H1 (cell line): ENCODE measurements at regions not wholly inside any gene's neighbourhood (a gene's known extent, or its start where the extent isn't known, plus 50 kb on each side); places are given as distances from the start of the nearest gene placed in this dataset.

Experiments used
- CHD2 ChIP-seq: IDR thresholded peaks from 2 replicates; pipeline ENCODE4 v1.6.1; 2012; ENCODE audit warnings: low read length, improper control_type of control experiment
- EP300 ChIP-seq, 2 experiments: IDR thresholded peaks; 1 replicate in 1 of 2; 2 replicates in 1 of 2; pipeline ENCODE4 v1.6.1; 2011 to 2012; ENCODE audit warnings: low read depth in 2 of 2, low read length in 2 of 2, mild to moderate bottlenecking in 2 of 2, borderline replicate concordance in 1 of 2, inconsistent platforms in 1 of 2, moderate library complexity in 1 of 2
- HDAC2 ChIP-seq, 2 experiments: fragments of 300-600 bp in 1 of 2; sonication (generic) in 1 of 2; IDR thresholded peaks; 2 replicates each; pipeline ENCODE4 v1.6.1; 2011 to 2012; ENCODE audit warnings: low read depth in 2 of 2, low read length in 2 of 2, mild to moderate bottlenecking in 2 of 2, moderate library complexity in 2 of 2, borderline replicate concordance in 1 of 2, inconsistent platforms in 1 of 2
- KDM5A ChIP-seq: fragments of 200-600 bp; IDR thresholded peaks from 2 replicates; pipeline ENCODE4 v1.7.1; 2012; ENCODE audit warnings: mild to moderate bottlenecking, low read length, inconsistent platforms, mixed read lengths
- NANOG ChIP-seq: IDR thresholded peaks from 2 replicates; pipeline ENCODE4 v1.6.1; 2011; ENCODE audit warnings: low read length, low read depth, mild to moderate bottlenecking, inconsistent platforms; ENCODE audit not compliant: insufficient read depth, poor library complexity, severe bottlenecking
- POLR2A ChIP-seq, 2 experiments: IDR thresholded peaks; 1 replicate in 1 of 2; 2 replicates in 1 of 2; pipeline ENCODE4 v1.6.1; 2011; ENCODE audit warnings: low read depth in 2 of 2, low read length in 2 of 2, mild to moderate bottlenecking in 2 of 2; ENCODE audit errors: control extremely low read depth in 1 of 2
- RXRA ChIP-seq: IDR thresholded peaks from 2 replicates; pipeline ENCODE4 v1.6.1; 2011; ENCODE audit warnings: low read depth, mild to moderate bottlenecking, low read length, moderate library complexity; ENCODE audit not compliant: insufficient read depth
- SP1 ChIP-seq: IDR thresholded peaks from 2 replicates; pipeline ENCODE4 v1.6.1; 2011; ENCODE audit warnings: low read depth, low read length
- SRF ChIP-seq: IDR thresholded peaks from 2 replicates; pipeline ENCODE4 v1.6.1; 2011; ENCODE audit warnings: mild to moderate bottlenecking, low read depth, low read length, moderate library complexity
- SUZ12 ChIP-seq: fragments of 200-600 bp; sonication (generic); IDR thresholded peaks from 2 replicates; pipeline ENCODE4 v1.6.1; 2012; ENCODE audit warnings: mild to moderate bottlenecking, inconsistent platforms, low read length, moderate library complexity, mixed read lengths
- TAF1 ChIP-seq: IDR thresholded peaks from 2 replicates; pipeline ENCODE4 v1.6.1; 2011; ENCODE audit warnings: mild to moderate bottlenecking, low read depth, low read length
- TF ChIP-seq, protein P1 (sequence below), 3 experiments: IDR thresholded peaks; 1 replicate in 2 of 3; 2 replicates in 1 of 3; pipeline versions ENCODE4 v1.5.1 to v1.6.1; 2011; ENCODE audit warnings: low read length in 3 of 3, mild to moderate bottlenecking in 3 of 3, inconsistent platforms in 2 of 3, low read depth in 1 of 3, moderate library complexity in 1 of 3; ENCODE audit not compliant: insufficient read depth in 1 of 3; ENCODE audit errors: control extremely low read depth in 1 of 3
- TF ChIP-seq, protein P2 (sequence below): IDR thresholded peaks from 2 replicates; pipeline ENCODE4 v1.6.1; 2012; ENCODE audit warnings: low read length, inconsistent platforms

DNA sequence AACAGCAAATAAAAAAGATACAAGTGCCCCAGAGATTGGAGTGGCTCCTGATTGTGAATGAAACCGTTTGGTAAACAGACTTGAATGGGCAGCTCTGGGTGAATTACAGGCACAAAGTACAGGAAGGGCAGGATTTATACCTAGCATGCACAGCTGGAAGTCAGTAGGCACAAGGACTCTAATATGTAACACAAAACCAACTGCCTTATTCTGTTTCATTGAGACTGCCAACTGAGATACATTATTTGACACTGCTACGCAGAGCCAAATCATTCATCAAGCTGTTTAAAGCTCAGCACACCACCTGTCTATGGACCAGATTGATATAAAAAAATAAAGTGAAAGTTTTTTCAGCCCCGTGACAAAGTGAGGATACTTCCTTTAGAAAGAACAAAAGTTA, 541.2 kb downstream of the NUP35 start:
- TF ChIP-seq EP300 (IDR thresholded peaks at IDR 0.05; ENCODE audit: borderline replicate concordance in 1 of 2, low read depth in 2 of 2, low read length in 2 of 2): no peak
- TF ChIP-seq, protein P1, sequence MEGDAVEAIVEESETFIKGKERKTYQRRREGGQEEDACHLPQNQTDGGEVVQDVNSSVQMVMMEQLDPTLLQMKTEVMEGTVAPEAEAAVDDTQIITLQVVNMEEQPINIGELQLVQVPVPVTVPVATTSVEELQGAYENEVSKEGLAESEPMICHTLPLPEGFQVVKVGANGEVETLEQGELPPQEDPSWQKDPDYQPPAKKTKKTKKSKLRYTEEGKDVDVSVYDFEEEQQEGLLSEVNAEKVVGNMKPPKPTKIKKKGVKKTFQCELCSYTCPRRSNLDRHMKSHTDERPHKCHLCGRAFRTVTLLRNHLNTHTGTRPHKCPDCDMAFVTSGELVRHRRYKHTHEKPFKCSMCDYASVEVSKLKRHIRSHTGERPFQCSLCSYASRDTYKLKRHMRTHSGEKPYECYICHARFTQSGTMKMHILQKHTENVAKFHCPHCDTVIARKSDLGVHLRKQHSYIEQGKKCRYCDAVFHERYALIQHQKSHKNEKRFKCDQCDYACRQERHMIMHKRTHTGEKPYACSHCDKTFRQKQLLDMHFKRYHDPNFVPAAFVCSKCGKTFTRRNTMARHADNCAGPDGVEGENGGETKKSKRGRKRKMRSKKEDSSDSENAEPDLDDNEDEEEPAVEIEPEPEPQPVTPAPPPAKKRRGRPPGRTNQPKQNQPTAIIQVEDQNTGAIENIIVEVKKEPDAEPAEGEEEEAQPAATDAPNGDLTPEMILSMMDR (IDR thresholded peaks at IDR 0.05; ENCODE audit: control extremely low read depth in 1 of 3, insufficient read depth in 1 of 3, low read depth in 1 of 3, low read length in 3 of 3): no peak
- no peak for TF ChIP-seq NANOG
- TF ChIP-seq POLR2A (IDR thresholded peaks at IDR 0.05; ENCODE audit: control extremely low read depth in 1 of 2, low read depth in 2 of 2, low read length in 2 of 2): no peak
- TF ChIP-seq SP1: no peak
- TF ChIP-seq, protein P2, sequence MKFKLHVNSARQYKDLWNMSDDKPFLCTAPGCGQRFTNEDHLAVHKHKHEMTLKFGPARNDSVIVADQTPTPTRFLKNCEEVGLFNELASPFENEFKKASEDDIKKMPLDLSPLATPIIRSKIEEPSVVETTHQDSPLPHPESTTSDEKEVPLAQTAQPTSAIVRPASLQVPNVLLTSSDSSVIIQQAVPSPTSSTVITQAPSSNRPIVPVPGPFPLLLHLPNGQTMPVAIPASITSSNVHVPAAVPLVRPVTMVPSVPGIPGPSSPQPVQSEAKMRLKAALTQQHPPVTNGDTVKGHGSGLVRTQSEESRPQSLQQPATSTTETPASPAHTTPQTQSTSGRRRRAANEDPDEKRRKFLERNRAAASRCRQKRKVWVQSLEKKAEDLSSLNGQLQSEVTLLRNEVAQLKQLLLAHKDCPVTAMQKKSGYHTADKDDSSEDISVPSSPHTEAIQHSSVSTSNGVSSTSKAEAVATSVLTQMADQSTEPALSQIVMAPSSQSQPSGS: no peak
- TF ChIP-seq SRF: no peak
- TF ChIP-seq HDAC2 (IDR thresholded peaks at IDR 0.05; ENCODE audit: borderline replicate concordance in 1 of 2, low read depth in 2 of 2, low read length in 2 of 2): no peak
- no peak for TF ChIP-seq SUZ12
- TF ChIP-seq CHD2: no peak
- no peak for TF ChIP-seq RXRA
- TF ChIP-seq KDM5A: no peak
- TF ChIP-seq TAF1: no peak
